ENCODE measurements at regions not wholly inside any gene's neighbourhood (a gene's known extent, or its start where the extent isn't known, plus 50 kb on each side); places are given as distances from the start of the nearest gene placed in this dataset.

DNA sequence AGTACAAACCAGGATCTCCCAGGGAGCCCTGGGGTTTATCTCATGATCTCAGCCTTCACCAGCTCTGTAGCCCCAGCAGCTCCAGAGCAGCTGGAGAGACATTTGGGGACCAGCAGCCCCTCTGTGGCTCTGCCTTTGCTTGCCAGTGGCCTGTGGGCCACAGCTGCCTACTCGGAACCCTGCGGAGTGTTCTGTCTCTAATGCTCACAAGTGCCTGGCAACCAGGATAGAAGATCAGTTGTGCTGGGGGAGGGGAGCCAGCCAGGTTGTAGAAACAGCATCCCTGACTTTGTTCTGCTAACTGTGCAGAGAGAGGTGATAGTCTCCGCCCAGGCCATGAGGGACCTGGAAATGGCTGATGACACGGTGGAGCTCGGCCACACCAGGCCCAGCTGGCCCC is 50.9 kb upstream of the KCNJ15 start:
- POLR2A ChIA-PET: no interaction called here
- H3K4me1 Mint-ChIP-seq (ENCODE audit: low read depth): peaks cover 6% of the 10 kb centered on the region
- CTCF ChIA-PET: no interaction called here

DNA sequence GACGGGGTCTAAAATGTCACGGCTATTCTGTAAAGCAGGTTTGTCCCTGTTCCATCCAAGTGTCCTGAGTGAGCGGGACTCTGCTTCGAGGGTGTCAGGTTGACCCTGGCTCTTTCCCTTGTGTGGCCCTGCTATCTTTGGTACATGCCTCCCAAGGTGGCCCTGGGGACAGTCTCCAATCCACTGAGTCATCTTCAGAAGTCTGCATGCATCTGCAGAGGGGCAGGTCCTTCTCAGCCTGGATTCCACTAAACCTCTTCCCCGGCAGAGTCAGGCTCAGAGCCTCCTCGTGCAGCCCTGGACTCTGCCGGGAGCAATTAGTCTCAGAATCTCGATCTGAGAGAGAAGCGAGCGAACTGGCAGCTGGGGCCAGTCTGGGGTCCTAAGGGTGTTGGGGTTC is 50.1 kb upstream of the KCNJ15 start:
- Mint-ChIP-seq H3K27me3 (peaks cover 35% of the 10 kb centered on the region), H3K4me1 (ENCODE audit: low read depth) (peaks cover 6% of the 10 kb centered on the region), H3K4me3 (no peak overlapping the region), H3K9me3 (no peaks in the 10 kb centered on the region), H3K36me3 (ENCODE audit: low read depth) (no peaks in the 10 kb centered on the region), H3K27ac (no peak overlapping the region)
- Histone ChIP-seq H3K9me3 (ENCODE audit: control insufficient read depth in 1 of 2, insufficient read depth in 1 of 2, low read length in 2 of 2) (peaks cover 0 to 3% of the 10 kb centered on the region in 2 experiments), H3K27me3 (ENCODE audit: control insufficient read depth in 1 of 2, insufficient read depth in 2 of 2, low read length in 2 of 2) (peaks cover 3 to 8% of the 10 kb centered on the region in 2 experiments), H3K27ac (ENCODE audit: low read depth in 1 of 2, low read length in 2 of 2) (no peak overlapping the region), H3K4me3 (ENCODE audit: low read length) (no peak overlapping the region), H3K4me1 (ENCODE audit: insufficient read depth, low read length) (peaks cover 2% of the 10 kb centered on the region), H3K36me3 (ENCODE audit: insufficient read depth, low read length) (no peaks in the 10 kb centered on the region)
- TF ChIP-seq, protein P1, sequence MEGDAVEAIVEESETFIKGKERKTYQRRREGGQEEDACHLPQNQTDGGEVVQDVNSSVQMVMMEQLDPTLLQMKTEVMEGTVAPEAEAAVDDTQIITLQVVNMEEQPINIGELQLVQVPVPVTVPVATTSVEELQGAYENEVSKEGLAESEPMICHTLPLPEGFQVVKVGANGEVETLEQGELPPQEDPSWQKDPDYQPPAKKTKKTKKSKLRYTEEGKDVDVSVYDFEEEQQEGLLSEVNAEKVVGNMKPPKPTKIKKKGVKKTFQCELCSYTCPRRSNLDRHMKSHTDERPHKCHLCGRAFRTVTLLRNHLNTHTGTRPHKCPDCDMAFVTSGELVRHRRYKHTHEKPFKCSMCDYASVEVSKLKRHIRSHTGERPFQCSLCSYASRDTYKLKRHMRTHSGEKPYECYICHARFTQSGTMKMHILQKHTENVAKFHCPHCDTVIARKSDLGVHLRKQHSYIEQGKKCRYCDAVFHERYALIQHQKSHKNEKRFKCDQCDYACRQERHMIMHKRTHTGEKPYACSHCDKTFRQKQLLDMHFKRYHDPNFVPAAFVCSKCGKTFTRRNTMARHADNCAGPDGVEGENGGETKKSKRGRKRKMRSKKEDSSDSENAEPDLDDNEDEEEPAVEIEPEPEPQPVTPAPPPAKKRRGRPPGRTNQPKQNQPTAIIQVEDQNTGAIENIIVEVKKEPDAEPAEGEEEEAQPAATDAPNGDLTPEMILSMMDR (IDR thresholded peaks at IDR 0.05): no peak
- no peak for ATAC-seq (ENCODE audit: poor library complexity)
- ChIA-PET CTCF (no interaction called here), POLR2A (no interaction called here)
- DNase-seq: no peak
- intact Hi-C loops (cut with DNase I, micrococcal nuclease): no loop called here

More for the DNA sequence above, 50.9 kb upstream of the KCNJ15 start:
- TF ChIP-seq, protein P1 (IDR thresholded peaks at IDR 0.05): no peak
- Histone ChIP-seq H3K27me3 (ENCODE audit: control insufficient read depth in 1 of 2, insufficient read depth in 2 of 2, low read length in 2 of 2) (peaks cover 3 to 8% of the 10 kb centered on the region in 2 experiments), H3K36me3 (ENCODE audit: insufficient read depth, low read length) (no peaks in the 10 kb centered on the region), H3K4me3 (ENCODE audit: low read length) (no peak overlapping the region), H3K9me3 (ENCODE audit: control insufficient read depth in 1 of 2, insufficient read depth in 1 of 2, low read length in 2 of 2) (peaks cover 0 to 3% of the 10 kb centered on the region in 2 experiments), H3K27ac (ENCODE audit: low read depth in 1 of 2, low read length in 2 of 2) (no peak overlapping the region), H3K4me1 (ENCODE audit: insufficient read depth, low read length) (peaks cover 2% of the 10 kb centered on the region)
- Mint-ChIP-seq H3K27ac (no peak overlapping the region), H3K9me3 (no peaks in the 10 kb centered on the region), H3K27me3 (peaks cover 35% of the 10 kb centered on the region), H3K36me3 (ENCODE audit: low read depth) (no peaks in the 10 kb centered on the region), H3K4me3 (no peak overlapping the region)
- intact Hi-C loops (cut with DNase I, micrococcal nuclease): no loop called here
- DNase-seq: no peak
- ATAC-seq (ENCODE audit: poor library complexity): no peak

Measured in CD4-positive, alpha-beta T cell (primary cell).